Germinal center (tissue), 1 donor: ENCODE measurements at regions not wholly inside any gene's neighbourhood (a gene's known extent, or its start where the extent isn't known, plus 50 kb on each side); places are given as distances from the start of the nearest gene placed in this dataset.

Experiments used
- DNase-seq: peaks from one replicate; pipeline ENCODE4 v3.0.0; 2012; ENCODE audit warnings: mixed read lengths, low spot score

- DNase-seq: no peak
Observed at GRCh38 chr9:105828171-105828570, 133.8 kb downstream of the TMEM38B start.

GRCh38 chr9:105828596-105829213 lies 134.4 kb downstream of the TMEM38B start:
- no peak for DNase-seq

GRCh38 chr9:105830461-105830860 lies 136.1 kb downstream of the TMEM38B start:
- no peak for DNase-seq

GRCh38 chr9:105832096-105832710 lies 137.9 kb downstream of the TMEM38B start:
- DNase-seq: no peak

GRCh38 chr9:105833271-105833975 lies 139.1 kb downstream of the TMEM38B start:
- no peak for DNase-seq

- DNase-seq: no peak
Observed at GRCh38 chr9:105834404-105834803, 140.1 kb downstream of the TMEM38B start.

- no peak for DNase-seq
Observed at GRCh38 chr9:105835721-105836120, 141.4 kb downstream of the TMEM38B start.

- DNase-seq: no peak
Observed at GRCh38 chr9:105836936-105837660, 142.8 kb downstream of the TMEM38B start.

GRCh38 chr9:105841562-105841961 lies 147.2 kb downstream of the TMEM38B start:
- no peak for DNase-seq

GRCh38 chr9:105842023-105842644 lies 147.8 kb downstream of the TMEM38B start:
- peak; percentile 45 for DNase-seq

GRCh38 chr9:105846825-105847224 lies 152.5 kb downstream of the TMEM38B start:
- DNase-seq: no peak

- DNase-seq: no peak
Observed at GRCh38 chr9:105850852-105851500, 156.6 kb downstream of the TMEM38B start.

- DNase-seq: no peak
Observed at GRCh38 chr9:105854026-105854782, 159.9 kb downstream of the TMEM38B start.

GRCh38 chr9:105854783-105855724 lies 160.7 kb downstream of the TMEM38B start:
- no peak for DNase-seq

- no peak for DNase-seq
Observed at GRCh38 chr9:105855987-105856386, 161.6 kb downstream of the TMEM38B start.

GRCh38 chr9:105858006-105858690 lies 163.8 kb downstream of the TMEM38B start:
- no peak for DNase-seq

- DNase-seq: no peak
Observed at GRCh38 chr9:105858877-105859276, 164.5 kb downstream of the TMEM38B start.

- DNase-seq: no peak
Observed at GRCh38 chr9:105859428-105860091, 165.2 kb downstream of the TMEM38B start.

GRCh38 chr9:105860516-105860915 lies 166.2 kb downstream of the TMEM38B start:
- no peak for DNase-seq
